ENCODE measurements at regions not wholly inside any gene's neighbourhood (a gene's known extent, or its start where the extent isn't known, plus 50 kb on each side); places are given as distances from the start of the nearest gene placed in this dataset.

- Histone ChIP-seq H3K27me3 (ENCODE audit: control insufficient read depth in 2 of 2, insufficient read depth in 2 of 2, low read length in 2 of 2) (no peaks in the 10 kb centered on the region), H4K20me1 (replicated peaks; ENCODE audit: control insufficient read depth, insufficient read depth, low read length) (no peaks in the 10 kb centered on the region), H2AFZ (ENCODE audit: low read depth, low read length) (no peak overlapping the region), H3K4me3 (no peak overlapping the region), H3K9me3 (replicated peaks; ENCODE audit: control insufficient read depth, insufficient read depth, low read depth, low read length) (peaks cover 2% of the 10 kb centered on the region; the same call in 1 of the 2 replicates), H3K4me2 (ENCODE audit: insufficient read depth, low read length) (no peak overlapping the region), H3K9ac (ENCODE audit: insufficient read depth in 1 of 2, low read depth in 2 of 2, low read length in 2 of 2) (no peak overlapping the region), H3K4me1 (replicated peaks in 1 of 2; ENCODE audit: control insufficient read depth in 2 of 2, insufficient read depth in 2 of 2, low read length in 2 of 2) (no peaks in the 10 kb centered on the region), H3K9me1 (ENCODE audit: control insufficient read depth, insufficient read depth, low read length) (no peaks in the 10 kb centered on the region), H3K79me2 (ENCODE audit: control insufficient read depth, insufficient read depth, low read length) (no peaks in the 10 kb centered on the region), H3K27ac (ENCODE audit: extremely low read depth, low read depth, low read length) (no peak overlapping the region), H3K36me3 (ENCODE audit: control insufficient read depth, insufficient read depth, low read length) (no peaks in the 10 kb centered on the region)
- CTCF ChIA-PET (ENCODE audit: low intra/inter-chr PET ratio), result no interaction called here
- ATAC-seq (no peak), DNase-seq (ENCODE audit: extremely low read depth in 1 of 4, low spot score in 3 of 4) (no peak), FAIRE-seq (no peak)
- intact Hi-C loops (cut with micrococcal nuclease) (no loop called here), in situ Hi-C loops (cut with MboI) (no loop called here)
- no TSS peak for BruUV-seq (replicated peaks)
- TF ChIP-seq FOXJ2 (tag; IDR thresholded peaks at IDR 0.05), result no peak
- TF ChIP-seq DIDO1 (tag; IDR thresholded peaks at IDR 0.05; ENCODE audit: low read depth), result no peak
- WGBS (ENCODE audit: insufficient coverage, low coverage, missing lambda C conversion rate), result 3% methylated on average over 3 of the region's 3 CpGs
- POLR2A ChIA-PET, result no interaction called here
Measured at GRCh38 chr3:23129817-23130216, 73.3 kb upstream of the UBE2E2 start.

GRCh38 chr3:23130406-23130805, 72.7 kb upstream of the UBE2E2 start:
- BruUV-seq (replicated peaks), result no TSS peak

More at GRCh38 chr3:23130406-23130805, 72.7 kb upstream of the UBE2E2 start:
- no peaks in the 10 kb centered on the region for H3K36me3 ChIP-seq (ENCODE audit: control insufficient read depth, insufficient read depth, low read length)
- ChIA-PET CTCF (ENCODE audit: low intra/inter-chr PET ratio) (no interaction called here), POLR2A (no interaction called here)
- H3K27ac ChIP-seq (ENCODE audit: extremely low read depth, low read depth, low read length), result no peak overlapping the region
- 0% methylated on average over 3 of the region's 4 CpGs for WGBS (ENCODE audit: insufficient coverage, low coverage, missing lambda C conversion rate)
- in situ Hi-C loops (cut with MboI) (no loop called here), intact Hi-C loops (cut with micrococcal nuclease) (no loop called here)
- H2AFZ ChIP-seq (ENCODE audit: low read depth, low read length), result no peak overlapping the region
- no peaks in the 10 kb centered on the region for H3K9me1 ChIP-seq (ENCODE audit: control insufficient read depth, insufficient read depth, low read length)
- no peaks in the 10 kb centered on the region for H3K79me2 ChIP-seq (ENCODE audit: control insufficient read depth, insufficient read depth, low read length)
- peaks cover 2% of the 10 kb centered on the region; the same call in 1 of the 2 replicates for H3K9me3 ChIP-seq (replicated peaks; ENCODE audit: control insufficient read depth, insufficient read depth, low read depth, low read length)
- H3K4me2 ChIP-seq (ENCODE audit: insufficient read depth, low read length), result no peak overlapping the region
- H4K20me1 ChIP-seq (replicated peaks; ENCODE audit: control insufficient read depth, insufficient read depth, low read length), result no peaks in the 10 kb centered on the region
- H3K9ac ChIP-seq (ENCODE audit: insufficient read depth in 1 of 2, low read depth in 2 of 2, low read length in 2 of 2), result no peak overlapping the region
- H3K27me3 ChIP-seq (ENCODE audit: control insufficient read depth in 2 of 2, insufficient read depth in 2 of 2, low read length in 2 of 2), result no peaks in the 10 kb centered on the region
- DNase-seq (ENCODE audit: extremely low read depth in 1 of 4, low spot score in 3 of 4) (no peak), FAIRE-seq (no peak), ATAC-seq (no peak)
- TF ChIP-seq PRDM10 (IDR thresholded peaks at IDR 0.05; ENCODE audit: partially characterized antibody) (no peak), ZBTB34 (CRISPR knock-in tag; IDR thresholded peaks at IDR 0.05) (no peak), ZFP91 (CRISPR knock-in tag; IDR thresholded peaks at IDR 0.05) (no peak), ARID1B (IDR thresholded peaks at IDR 0.05) (no peak)
- no peaks in the 10 kb centered on the region for H3K4me1 ChIP-seq (replicated peaks in 1 of 2; ENCODE audit: control insufficient read depth in 2 of 2, insufficient read depth in 2 of 2, low read length in 2 of 2)
- H3K4me3 ChIP-seq, result no peak overlapping the region
